Kidney (tissue), 13 donors: ENCODE measurements at regions not wholly inside any gene's neighbourhood (a gene's known extent, or its start where the extent isn't known, plus 50 kb on each side); places are given as distances from the start of the nearest gene placed in this dataset.
A peak's percentile ranks its signal among the peaks of the same experiment; 100 is the strongest.

ENCODE experiments used
- DNase-seq, 5 donors: peaks; one replicate each; pipeline ENCODE4 v3.0.0-alpha.2; 2013 to 2020
- FAIRE-seq: peaks from 2 replicates; lab custom pipeline; 2012; peaks lifted over from hg19 to GRCh38; lab: Jason Lieb, UNC
- H3K27ac ChIP-seq, 2 donors: one replicate each; pipeline ENCODE4 v1.7.0; 2013; ENCODE audit warnings: low read depth in 2 of 2, low read length in 2 of 2, inconsistent platforms in 1 of 2
- H3K27me3 ChIP-seq: one replicate; pipeline ENCODE4 v1.7.1; 2013; ENCODE audit warnings: low read length, inconsistent platforms; ENCODE audit not compliant: control insufficient read depth, insufficient read depth
- H3K36me3 ChIP-seq, 3 donors: one replicate each; pipeline versions ENCODE4 v1.7.0 to v1.7.1; 2013; ENCODE audit warnings: low read length in 3 of 3, control low read depth in 1 of 3, inconsistent platforms in 1 of 3; ENCODE audit not compliant: insufficient read depth in 3 of 3, control insufficient read depth in 2 of 3
- H3K4me1 ChIP-seq, 3 donors: one replicate each; pipeline versions ENCODE4 v1.7.0 to v1.7.1; 2013; ENCODE audit warnings: low read length in 3 of 3, inconsistent platforms in 1 of 3, low read depth in 1 of 3; ENCODE audit not compliant: control insufficient read depth in 2 of 3, insufficient read depth in 2 of 3
- H3K4me3 ChIP-seq, 3 donors: one replicate each; pipeline versions ENCODE4 v1.7.0 to v1.8.1; 2013; ENCODE audit warnings: low read length in 3 of 3, control low read depth in 1 of 3, inconsistent platforms in 1 of 3
- H3K9ac ChIP-seq, 3 donors: one replicate each; pipeline versions ENCODE4 v1.7.0 to v1.7.1; 2013; ENCODE audit warnings: low read length in 3 of 3, control low read depth in 1 of 3, inconsistent platforms in 1 of 3
- H3K9me3 ChIP-seq, 3 donors: one replicate each; pipeline versions ENCODE4 v1.7.0 to v1.7.1; 2013; ENCODE audit warnings: low read length in 3 of 3, control low read depth in 1 of 3, inconsistent platforms in 1 of 3; ENCODE audit not compliant: control insufficient read depth in 2 of 3, insufficient read depth in 1 of 3
- intact Hi-C: fragments of 100-400 bp; cut with DNase I; formaldehyde crosslinking; loops from one replicate; pipeline ENCODE4 v1.11.1; 2022
- TF ChIP-seq, protein P1 (sequence below): IDR thresholded peaks from 3 replicates; pipeline ENCODE4 v1.5.1; 2012; ENCODE audit warnings: mild to moderate bottlenecking, moderate library complexity, borderline replicate concordance; ENCODE audit not compliant: insufficient read depth; ENCODE audit errors: extremely low read depth
- donor health status: control.
- donor health status: control.
- donor health status: control.
- donor health status: control.
- donor health status: control.
- donor health status: DM: yes; HTN: yes; CAD: no.
- donor health status: Normal renal cell carcinoma (clear cell type).

DNA sequence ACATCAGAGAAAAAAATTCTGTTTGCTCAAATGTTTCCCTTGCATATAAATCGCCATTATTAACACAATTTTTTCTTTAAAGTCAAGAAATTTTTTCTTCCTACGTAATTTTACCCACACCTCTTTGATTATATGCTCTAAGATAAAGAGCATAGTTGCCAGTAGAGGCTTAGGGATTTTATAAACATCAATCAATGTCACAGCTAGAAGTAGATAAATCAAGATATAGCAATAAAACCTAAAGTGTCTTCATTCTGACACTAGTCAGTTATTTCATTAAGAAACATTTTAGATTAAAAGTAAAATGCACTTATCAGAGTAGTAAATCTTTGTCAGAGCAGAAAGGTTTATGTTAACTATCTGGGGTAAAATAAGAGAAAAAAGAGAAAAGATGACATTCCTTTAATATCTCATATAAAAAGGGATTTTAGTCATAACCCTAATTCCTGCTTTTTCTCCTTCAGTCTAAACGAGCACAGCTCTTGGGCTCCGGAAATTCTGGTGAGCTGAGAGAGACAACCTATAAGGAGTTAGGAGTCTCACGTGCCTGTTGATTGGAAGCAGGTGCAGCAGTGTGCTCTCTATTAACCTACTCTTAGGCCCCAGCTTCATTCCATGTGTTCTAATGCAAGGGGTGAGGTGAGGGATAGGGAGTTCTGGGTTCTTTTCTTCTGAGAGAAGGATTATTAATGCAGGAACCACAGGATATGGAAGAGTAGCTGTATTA lies 172.4 kb upstream of the GULP1 start:
- Histone ChIP-seq H3K36me3 (no peaks in the 10 kb centered on the region), H3K27me3 (no peaks in the 10 kb centered on the region), H3K4me1 (no peaks in the 10 kb centered on the region), H3K4me3 (no peak overlapping the region), H3K9ac (no peak overlapping the region), H3K9me3 (no peaks in the 10 kb centered on the region), H3K27ac (no peak overlapping the region)
- intact Hi-C loops: no loop called here
- DNase-seq (peak in 1 of 5 donors; percentile 2), FAIRE-seq (no peak)
- TF ChIP-seq, protein P1, sequence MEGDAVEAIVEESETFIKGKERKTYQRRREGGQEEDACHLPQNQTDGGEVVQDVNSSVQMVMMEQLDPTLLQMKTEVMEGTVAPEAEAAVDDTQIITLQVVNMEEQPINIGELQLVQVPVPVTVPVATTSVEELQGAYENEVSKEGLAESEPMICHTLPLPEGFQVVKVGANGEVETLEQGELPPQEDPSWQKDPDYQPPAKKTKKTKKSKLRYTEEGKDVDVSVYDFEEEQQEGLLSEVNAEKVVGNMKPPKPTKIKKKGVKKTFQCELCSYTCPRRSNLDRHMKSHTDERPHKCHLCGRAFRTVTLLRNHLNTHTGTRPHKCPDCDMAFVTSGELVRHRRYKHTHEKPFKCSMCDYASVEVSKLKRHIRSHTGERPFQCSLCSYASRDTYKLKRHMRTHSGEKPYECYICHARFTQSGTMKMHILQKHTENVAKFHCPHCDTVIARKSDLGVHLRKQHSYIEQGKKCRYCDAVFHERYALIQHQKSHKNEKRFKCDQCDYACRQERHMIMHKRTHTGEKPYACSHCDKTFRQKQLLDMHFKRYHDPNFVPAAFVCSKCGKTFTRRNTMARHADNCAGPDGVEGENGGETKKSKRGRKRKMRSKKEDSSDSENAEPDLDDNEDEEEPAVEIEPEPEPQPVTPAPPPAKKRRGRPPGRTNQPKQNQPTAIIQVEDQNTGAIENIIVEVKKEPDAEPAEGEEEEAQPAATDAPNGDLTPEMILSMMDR: no peak

DNA sequence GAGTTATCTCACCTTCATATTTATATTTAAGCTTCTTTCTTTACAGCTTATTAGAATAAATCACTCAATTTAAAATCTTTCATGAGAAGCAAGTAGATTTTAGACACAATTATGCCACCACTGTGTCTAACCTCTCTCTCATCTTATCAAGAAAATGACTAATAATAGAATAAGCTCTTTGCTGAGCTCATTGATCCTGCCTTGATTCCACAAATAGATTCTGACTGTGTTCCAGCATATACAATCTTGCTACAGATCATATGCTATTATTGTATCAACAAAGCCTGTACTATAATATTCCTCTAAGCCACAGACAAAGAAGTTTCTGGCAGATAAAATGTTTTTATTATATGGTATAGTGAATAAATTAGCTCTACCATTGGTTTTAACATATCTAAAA lies 168.7 kb upstream of the GULP1 start:
- TF ChIP-seq, protein P1: no peak
- H3K4me3 ChIP-seq: no peak overlapping the region
- H3K4me1 ChIP-seq: no peaks in the 10 kb centered on the region
- DNase-seq (no peak), FAIRE-seq (no peak)
- H3K9me3 ChIP-seq: no peaks in the 10 kb centered on the region
- H3K27ac ChIP-seq: no peak overlapping the region
- intact Hi-C loops: no loop called here
- no peaks in the 10 kb centered on the region for H3K36me3 ChIP-seq
- no peak overlapping the region for H3K9ac ChIP-seq
- no peaks in the 10 kb centered on the region for H3K27me3 ChIP-seq

DNA sequence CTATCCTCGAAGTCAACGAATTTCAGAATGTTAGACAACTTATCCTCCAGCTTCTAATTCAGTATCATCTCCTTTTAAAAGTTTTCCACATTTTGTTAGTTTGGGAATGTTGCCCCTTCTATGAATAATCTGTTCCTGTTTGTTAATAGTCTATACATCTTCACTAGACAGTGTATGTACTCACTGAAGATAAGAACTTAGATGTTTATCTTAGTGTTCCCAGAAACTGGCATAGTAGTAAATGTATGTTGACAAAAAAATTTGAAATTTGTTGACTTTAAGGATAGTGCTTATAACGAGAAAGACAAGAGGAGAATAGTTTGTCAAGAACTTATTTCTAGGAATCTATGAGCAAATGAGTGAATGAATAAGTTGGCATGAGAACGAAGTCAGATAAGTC lies 162.0 kb upstream of the GULP1 start:
- Histone ChIP-seq H3K9me3 (no peaks in the 10 kb centered on the region), H3K27me3 (no peaks in the 10 kb centered on the region), H3K27ac (no peak overlapping the region), H3K4me1 (no peaks in the 10 kb centered on the region), H3K4me3 (no peak overlapping the region), H3K36me3 (no peaks in the 10 kb centered on the region), H3K9ac (no peak overlapping the region)
- FAIRE-seq: no peak
- TF ChIP-seq, protein P1: no peak
- DNase-seq: no peak
- intact Hi-C loops: no loop called here

DNA sequence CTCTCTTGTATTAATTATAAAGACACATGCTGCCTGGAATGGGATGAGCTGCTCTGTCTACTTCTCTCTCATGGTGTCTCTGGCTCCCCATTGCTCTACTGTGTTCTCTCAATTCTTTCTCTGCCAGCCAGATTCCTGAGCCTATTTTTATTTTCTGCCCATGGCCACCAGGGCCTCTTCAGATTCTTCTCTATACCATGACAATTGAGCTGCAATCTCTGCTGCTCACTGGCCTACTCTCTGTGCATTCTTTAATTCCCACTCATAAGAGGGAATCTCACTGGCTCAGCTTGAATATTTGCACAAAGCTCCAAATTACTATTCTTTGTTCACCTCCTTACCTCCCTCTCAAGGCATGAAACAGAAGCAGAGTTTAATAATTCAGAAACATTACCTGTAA lies 161.4 kb upstream of the GULP1 start:
- TF ChIP-seq, protein P1: no peak
- H3K9me3 ChIP-seq: no peaks in the 10 kb centered on the region
- no peak overlapping the region for H3K9ac ChIP-seq
- no peak overlapping the region for H3K4me3 ChIP-seq
- no peaks in the 10 kb centered on the region for H3K4me1 ChIP-seq
- no peak for DNase-seq
- FAIRE-seq: no peak
- H3K27ac ChIP-seq: no peak overlapping the region
- H3K27me3 ChIP-seq: no peaks in the 10 kb centered on the region
- intact Hi-C loops: no loop called here
- H3K36me3 ChIP-seq: no peaks in the 10 kb centered on the region
